DOHH2 (cell line): ENCODE measurements at regions not wholly inside any gene's neighbourhood (a gene's known extent, or its start where the extent isn't known, plus 50 kb on each side); places are given as distances from the start of the nearest gene placed in this dataset.

Source experiments
- H3F3A ChIP-seq: fragments of 200-600 bp; sonication (generic), shearing (Covaris generic); 2 replicates; pipeline ENCODE4 v1.6.0; 2016; ENCODE audit warnings: antibody characterized with exemption, mild to moderate bottlenecking; ENCODE audit not compliant: control insufficient read depth, insufficient read depth
- H3K27ac ChIP-seq: fragments of 200-600 bp; sonication (generic); 2 replicates; pipeline ENCODE4 v1.5.1; 2014; ENCODE audit warnings: low read depth, mild to moderate bottlenecking, low read length, moderate library complexity
- H3K27me3 ChIP-seq: fragments of 200-600 bp; sonication (generic); 2 replicates; pipeline ENCODE4 v1.6.1; 2014; ENCODE audit warnings: mild to moderate bottlenecking, low read length, mixed read lengths; ENCODE audit not compliant: control insufficient read depth
- H3K36me3 ChIP-seq: fragments of 200-600 bp; sonication (generic); 2 replicates; pipeline ENCODE4 v1.6.1; 2014; ENCODE audit warnings: mild to moderate bottlenecking, low read length, moderate library complexity, mixed read lengths; ENCODE audit not compliant: control insufficient read depth
- H3K4me1 ChIP-seq: fragments of 200-600 bp; sonication (generic); 2 replicates; pipeline ENCODE4 v1.6.1; 2014; ENCODE audit warnings: mild to moderate bottlenecking, low read length, mixed read lengths; ENCODE audit not compliant: control insufficient read depth
- H3K4me2 ChIP-seq: fragments of 200-600 bp; sonication (generic); 2 replicates; pipeline ENCODE4 v1.6.0; 2014; ENCODE audit warnings: mild to moderate bottlenecking, low read length, moderate library complexity
- H3K4me3 ChIP-seq: fragments of 200-600 bp; sonication (generic); 2 replicates; pipeline ENCODE4 v1.5.1; 2014; ENCODE audit warnings: mild to moderate bottlenecking, low read length, mixed read lengths
- H3K79me2 ChIP-seq: fragments of 200-600 bp; sonication (generic); 2 replicates; pipeline ENCODE4 v1.6.1; 2014; ENCODE audit warnings: mild to moderate bottlenecking, low read length, mixed read lengths; ENCODE audit not compliant: control insufficient read depth
- H3K9me2 ChIP-seq: fragments of 200-600 bp; sonication (generic); replicated peaks from 2 replicates; pipeline ENCODE4 v1.6.1; 2014; ENCODE audit warnings: mild to moderate bottlenecking, low read length, mixed read lengths; ENCODE audit not compliant: control insufficient read depth
- H3K9me3 ChIP-seq: fragments of 200-600 bp; sonication (generic); 2 replicates; pipeline ENCODE4 v1.6.1; 2014; ENCODE audit warnings: antibody characterized with exemption, low read length, mixed read lengths; ENCODE audit not compliant: control insufficient read depth, insufficient read depth
- H4K20me1 ChIP-seq: fragments of 200-600 bp; sonication (generic); 2 replicates; pipeline ENCODE4 v1.6.0; 2014; ENCODE audit warnings: low read depth, mild to moderate bottlenecking, antibody characterized with exemption, low read length, moderate library complexity; ENCODE audit not compliant: control insufficient read depth, insufficient read depth
- EZH2phosphoT487 ChIP-seq: fragments of 200-600 bp; sonication (generic); IDR thresholded peaks from 2 replicates; pipeline ENCODE4 v1.6.1; 2017; ENCODE audit warnings: borderline replicate concordance, mild to moderate bottlenecking, antibody characterized with exemption, low read length, moderate library complexity, mixed read lengths
- TF ChIP-seq, protein P1 (sequence below): fragments of 200-600 bp; sonication (generic); IDR thresholded peaks from one replicate; pipeline ENCODE4 v1.5.1; 2014; ENCODE audit warnings: antibody characterized with exemption, mild to moderate bottlenecking, low read depth, low read length; ENCODE audit not compliant: poor library complexity, severe bottlenecking

GRCh38 chr5:124128867-124129266, 616.9 kb downstream of the CSNK1G3 start:
- Histone ChIP-seq H3K79me2 (no peaks in the 10 kb centered on the region), H3K4me3 (no peak overlapping the region), H3F3A (no peaks in the 10 kb centered on the region), H3K4me2 (no peak overlapping the region), H3K9me2 (no peaks in the 10 kb centered on the region), H3K27ac (no peak overlapping the region), H3K27me3 (no peaks in the 10 kb centered on the region), H3K36me3 (no peaks in the 10 kb centered on the region), H3K9me3 (no peaks in the 10 kb centered on the region), H4K20me1 (no peaks in the 10 kb centered on the region), H3K4me1 (peaks cover 30% of the 10 kb centered on the region)
- no peak for TF ChIP-seq EZH2phosphoT487
- TF ChIP-seq, protein P1, sequence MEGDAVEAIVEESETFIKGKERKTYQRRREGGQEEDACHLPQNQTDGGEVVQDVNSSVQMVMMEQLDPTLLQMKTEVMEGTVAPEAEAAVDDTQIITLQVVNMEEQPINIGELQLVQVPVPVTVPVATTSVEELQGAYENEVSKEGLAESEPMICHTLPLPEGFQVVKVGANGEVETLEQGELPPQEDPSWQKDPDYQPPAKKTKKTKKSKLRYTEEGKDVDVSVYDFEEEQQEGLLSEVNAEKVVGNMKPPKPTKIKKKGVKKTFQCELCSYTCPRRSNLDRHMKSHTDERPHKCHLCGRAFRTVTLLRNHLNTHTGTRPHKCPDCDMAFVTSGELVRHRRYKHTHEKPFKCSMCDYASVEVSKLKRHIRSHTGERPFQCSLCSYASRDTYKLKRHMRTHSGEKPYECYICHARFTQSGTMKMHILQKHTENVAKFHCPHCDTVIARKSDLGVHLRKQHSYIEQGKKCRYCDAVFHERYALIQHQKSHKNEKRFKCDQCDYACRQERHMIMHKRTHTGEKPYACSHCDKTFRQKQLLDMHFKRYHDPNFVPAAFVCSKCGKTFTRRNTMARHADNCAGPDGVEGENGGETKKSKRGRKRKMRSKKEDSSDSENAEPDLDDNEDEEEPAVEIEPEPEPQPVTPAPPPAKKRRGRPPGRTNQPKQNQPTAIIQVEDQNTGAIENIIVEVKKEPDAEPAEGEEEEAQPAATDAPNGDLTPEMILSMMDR, result no peak

DNA sequence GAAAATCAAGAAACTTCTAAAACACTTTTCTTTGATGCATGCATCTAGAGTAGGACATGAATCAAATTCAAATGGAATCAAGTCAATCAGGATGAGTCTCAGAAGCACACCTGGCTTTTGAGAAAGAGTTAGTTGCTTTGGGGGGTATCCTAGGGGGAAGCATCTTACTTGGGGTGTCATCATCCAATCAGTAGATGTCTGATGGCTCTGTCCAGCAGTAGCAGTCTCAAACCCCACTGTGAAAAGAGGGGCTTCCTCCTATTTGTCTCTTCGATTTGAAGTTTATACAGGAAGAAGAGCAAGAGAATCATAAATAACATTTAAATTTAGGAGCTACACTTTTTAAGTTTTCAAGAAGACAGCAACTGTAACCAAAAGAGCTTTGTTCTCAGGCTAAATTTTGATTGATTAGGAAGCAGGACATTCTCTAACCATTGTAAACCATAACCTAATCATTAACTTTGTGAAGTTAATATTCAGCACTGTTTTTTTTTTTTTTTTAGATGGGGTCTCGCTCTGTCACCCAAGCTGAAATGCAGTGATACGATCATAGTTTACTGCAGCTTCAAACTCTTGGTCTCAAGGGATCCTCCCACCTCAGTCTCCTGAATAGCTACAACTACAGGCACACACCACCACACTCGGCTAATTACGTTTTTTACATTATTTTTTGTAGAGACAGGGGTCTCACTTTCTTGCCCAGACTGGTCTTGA, 614.7 kb downstream of the CSNK1G3 start:
- H3K27ac ChIP-seq, result no peak overlapping the region
- peak overlapping the region; percentile 34 for H3K4me2 ChIP-seq
- H3K4me3 ChIP-seq, result no peak overlapping the region
- no peaks in the 10 kb centered on the region for H3K9me2 ChIP-seq
- H3K79me2 ChIP-seq, result no peaks in the 10 kb centered on the region
- no peaks in the 10 kb centered on the region for H3K9me3 ChIP-seq
- no peaks in the 10 kb centered on the region for H4K20me1 ChIP-seq
- no peaks in the 10 kb centered on the region for H3K36me3 ChIP-seq
- no peaks in the 10 kb centered on the region for H3F3A ChIP-seq
- H3K27me3 ChIP-seq, result no peaks in the 10 kb centered on the region
- H3K4me1 ChIP-seq, result peaks cover 30% of the 10 kb centered on the region
- TF ChIP-seq, protein P1, result no peak
- TF ChIP-seq EZH2phosphoT487, result no peak

- Histone ChIP-seq H3K9me2 (no peaks in the 10 kb centered on the region), H3K27me3 (no peaks in the 10 kb centered on the region), H3K4me2 (peak overlapping the region; percentile 38), H3K4me3 (0 out of 2 replicates have a peak overlapping the region, but pooled peaks have one; percentile 3), H3K27ac (no peak overlapping the region), H3K4me1 (peaks cover 28% of the 10 kb centered on the region), H3K9me3 (no peaks in the 10 kb centered on the region), H3K79me2 (no peaks in the 10 kb centered on the region), H3K36me3 (no peaks in the 10 kb centered on the region), H3F3A (no peaks in the 10 kb centered on the region), H4K20me1 (no peaks in the 10 kb centered on the region)
- TF ChIP-seq EZH2phosphoT487, result no peak
- TF ChIP-seq, protein P1, result no peak
These were observed 612.8 kb downstream of the CSNK1G3 start for GRCh38 chr5:124124711-124125229.
